SIG-M5 treated with dmso at 0.1 percent for 504 hours (cell line): ENCODE measurements at regions not wholly inside any gene's neighbourhood (a gene's known extent, or its start where the extent isn't known, plus 50 kb on each side); places are given as distances from the start of the nearest gene placed in this dataset.
"Not testable (repeated sequence)": the region's sequence is repeated elsewhere in the genome, so short reads cannot be mapped to it uniquely, and the experiment has no call there.

ENCODE experiments used
- DNase-seq: peaks from one replicate; lab custom pipeline; 2025; ENCODE audit not compliant: unreplicated experiment; lab: John Stamatoyannopoulos, UW

DNA sequence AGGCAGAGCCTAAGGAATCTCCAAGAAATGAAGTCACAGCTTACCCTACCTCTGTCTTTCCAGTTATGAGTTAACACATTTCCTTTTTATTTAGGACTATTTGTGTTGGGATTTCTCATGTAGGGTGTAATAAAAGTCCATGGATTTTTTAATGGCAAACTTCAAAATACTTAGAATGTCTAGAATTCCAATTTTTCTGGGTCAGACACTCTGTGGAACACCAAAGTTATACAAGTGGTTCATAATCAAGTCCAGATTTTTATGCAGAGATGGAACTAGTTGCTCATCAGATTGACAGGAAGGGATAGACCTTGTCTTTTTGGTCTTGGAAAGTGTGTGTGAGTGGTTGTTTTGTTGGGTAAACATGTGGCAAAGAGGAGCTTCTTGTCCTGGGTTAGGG, 69.8 kb upstream of the ADRA1D start:
- DNase-seq: no peak

DNA sequence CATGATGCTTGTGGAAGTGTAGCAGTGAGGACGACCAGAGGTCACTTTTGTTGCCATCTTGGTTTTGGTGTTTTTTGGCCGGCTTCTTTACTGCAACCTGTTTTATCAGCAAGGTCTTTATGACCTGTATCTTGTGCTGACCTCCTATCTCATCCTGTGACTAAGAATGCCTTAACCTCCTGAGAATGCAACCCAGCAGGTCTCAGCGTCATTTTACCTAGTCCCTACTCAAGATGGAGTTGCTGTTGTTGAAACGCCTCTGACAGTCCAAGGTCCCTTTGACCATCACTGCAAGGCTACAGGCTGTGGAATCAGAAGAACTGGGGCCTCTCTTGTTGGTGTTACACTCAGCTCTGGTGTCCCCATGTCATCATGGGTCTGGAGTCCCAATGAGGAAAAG, 61.5 kb upstream of the ADRA1D start:
- not testable (repeated sequence) for DNase-seq

DNA sequence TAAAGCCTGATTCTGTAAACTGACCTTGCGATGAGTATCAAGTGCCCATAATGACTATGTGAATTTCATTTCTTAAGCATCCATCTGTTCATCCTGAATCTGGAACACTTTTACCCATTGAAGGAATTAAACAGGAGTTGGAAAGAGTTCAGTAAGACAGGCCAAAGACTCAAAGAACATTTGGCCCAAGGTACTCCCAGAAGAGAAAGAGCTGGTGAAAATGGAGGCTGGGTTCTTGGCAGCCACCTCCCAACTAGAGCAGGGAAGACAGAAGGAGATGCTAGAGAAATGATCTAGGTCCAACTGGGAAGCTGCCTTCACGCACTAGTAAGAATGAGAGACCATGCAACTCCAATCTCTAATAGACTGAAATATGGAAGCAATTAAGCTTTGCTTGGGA, 57.1 kb upstream of the ADRA1D start:
- no peak for DNase-seq

DNA sequence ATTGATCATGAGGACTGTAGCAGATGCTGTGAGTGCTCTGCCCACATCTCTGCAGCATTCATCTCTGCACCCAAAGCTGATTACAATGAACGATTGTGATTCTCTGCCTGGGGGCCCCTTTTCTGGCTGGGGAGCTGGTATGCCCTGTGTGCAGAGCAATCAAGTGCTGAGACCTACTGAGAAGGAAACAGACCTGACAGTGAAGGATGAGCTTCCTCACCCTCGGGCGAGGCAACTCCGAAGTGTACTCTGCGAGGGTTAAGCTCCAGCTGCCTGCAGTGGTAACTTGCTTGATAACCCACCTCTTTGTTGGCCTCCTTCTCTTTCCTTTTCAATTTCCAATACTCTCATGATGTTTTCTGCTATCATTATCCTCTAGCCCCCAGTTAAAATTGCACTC, 56.0 kb upstream of the ADRA1D start:
- no peak for DNase-seq

DNA sequence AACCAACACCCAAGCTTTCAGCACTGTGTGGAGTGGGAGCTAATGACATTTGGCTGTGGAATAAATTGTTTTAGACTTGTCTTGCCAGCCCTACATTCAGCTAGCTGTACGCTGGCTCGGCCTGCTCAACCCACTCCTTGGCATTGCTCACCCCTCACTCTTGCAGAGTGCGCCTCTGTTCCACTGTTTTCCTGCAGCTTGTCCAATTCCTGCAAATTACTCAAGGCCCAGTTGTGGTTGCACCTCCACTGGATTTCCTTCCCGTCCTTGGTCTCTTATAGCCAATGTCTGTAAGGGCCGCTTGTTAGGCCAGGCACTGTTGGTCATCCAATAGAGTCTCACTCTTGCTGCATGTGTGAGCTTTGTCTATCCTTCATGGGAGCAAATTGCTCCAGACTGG, 55.5 kb upstream of the ADRA1D start:
- DNase-seq: no peak

DNA sequence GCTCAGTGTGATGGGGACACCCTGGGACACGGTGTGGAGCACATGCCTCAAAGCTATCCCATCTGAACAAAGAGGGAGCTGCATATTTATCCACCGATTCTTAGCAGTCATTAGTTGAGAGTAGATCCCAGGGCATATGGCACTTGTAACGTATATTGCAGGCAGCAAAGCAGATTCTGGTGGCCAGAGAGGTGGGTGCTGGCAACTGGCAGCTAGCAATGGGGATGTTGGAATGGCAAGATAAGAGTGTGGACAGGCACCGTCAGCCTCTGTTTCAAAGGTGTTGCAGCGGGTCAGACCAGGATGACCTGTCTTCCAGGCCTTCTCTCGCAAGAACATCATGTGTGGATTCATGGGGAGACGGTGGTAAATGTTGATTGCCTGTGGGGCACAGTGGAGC, 54.0 kb upstream of the ADRA1D start:
- no peak for DNase-seq

DNA sequence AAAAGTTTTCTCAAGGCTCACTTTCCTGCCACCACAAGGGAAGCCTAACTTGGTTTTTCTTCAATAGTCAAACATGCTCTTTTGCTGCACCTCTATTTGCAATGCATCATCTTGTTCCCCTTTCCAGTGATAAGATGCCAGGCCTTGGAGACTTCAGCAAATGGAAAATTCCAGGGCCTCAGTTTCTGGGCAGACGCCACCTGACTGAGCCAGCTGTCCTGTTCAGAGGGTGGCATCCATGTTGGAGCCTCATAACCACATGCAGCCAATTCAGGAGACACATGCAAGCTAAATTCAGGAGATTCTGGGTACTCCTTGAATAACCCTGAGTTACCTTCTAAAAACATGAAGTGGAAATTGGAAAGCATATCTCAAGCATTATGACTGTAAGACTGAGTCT, 51.8 kb upstream of the ADRA1D start:
- DNase-seq: no peak

DNA sequence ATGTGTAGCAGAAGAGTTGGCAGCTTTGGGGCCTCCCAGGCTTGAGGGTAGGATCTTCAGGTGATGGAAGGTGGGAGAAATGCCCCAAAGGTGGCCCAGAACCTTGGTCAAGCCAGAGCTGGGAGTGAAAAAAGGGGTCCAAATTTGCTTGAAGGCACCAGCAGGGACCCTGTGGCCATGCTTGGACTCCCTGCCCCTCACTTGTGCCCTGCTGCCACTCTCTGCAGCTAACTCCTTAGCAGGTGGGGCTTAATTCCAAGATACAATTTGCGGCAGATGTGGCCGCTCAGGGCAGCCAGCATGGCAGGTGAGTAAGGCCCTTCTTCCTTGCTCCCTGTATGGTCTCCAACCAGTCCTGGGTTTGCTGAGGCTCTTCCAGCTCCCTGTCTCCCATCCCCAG, 51.3 kb upstream of the ADRA1D start:
- no peak for DNase-seq

DNA sequence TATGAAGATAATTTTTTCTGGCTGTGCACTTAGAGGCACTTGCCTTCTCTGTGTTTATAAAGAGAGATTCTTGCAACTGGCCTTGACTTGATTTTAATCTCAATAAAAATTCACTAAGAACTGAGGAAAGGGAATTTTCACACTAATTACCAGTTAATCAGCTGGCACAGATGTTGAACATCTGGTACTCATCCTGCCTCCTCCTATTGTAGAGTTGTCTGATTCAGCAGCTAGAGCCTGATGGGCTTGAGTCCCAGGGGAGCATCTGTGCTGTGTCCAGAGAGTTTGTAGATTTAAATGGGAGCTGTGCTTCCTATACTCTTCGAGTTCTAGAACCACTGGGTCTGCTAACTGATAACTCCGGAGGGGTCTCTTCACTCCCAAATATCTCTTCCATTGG, 50.7 kb upstream of the ADRA1D start:
- DNase-seq: no peak

DNA sequence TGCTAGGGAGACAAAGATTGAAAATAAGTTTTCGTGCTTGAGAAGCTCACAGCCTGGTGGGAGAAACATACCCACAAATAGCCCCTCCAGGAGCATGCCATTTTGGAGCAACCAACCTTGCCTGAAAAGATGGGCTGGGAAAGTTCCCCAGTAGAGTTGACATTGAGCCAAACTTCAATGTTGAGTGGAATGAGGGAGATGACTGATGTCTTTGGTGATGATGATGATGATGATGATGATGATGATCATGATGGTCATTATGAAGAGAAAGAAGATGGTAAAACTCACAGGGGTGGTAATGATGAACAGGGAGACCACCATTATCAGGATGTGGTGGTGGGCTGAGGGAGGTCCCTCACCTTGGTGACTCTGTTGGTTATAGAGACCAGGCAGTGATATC, 50.1 kb upstream of the ADRA1D start:
- no peak for DNase-seq
